ENCODE measurements at regions not wholly inside any gene's neighbourhood (a gene's known extent, or its start where the extent isn't known, plus 50 kb on each side); places are given as distances from the start of the nearest gene placed in this dataset.

- TF ChIP-seq KAT7 (CRISPR knock-in tag; IDR thresholded peaks at IDR 0.05; ENCODE audit: borderline replicate concordance) (no peak), CTCF (IDR thresholded peaks at IDR 0.05) (no peak), MAX (CRISPR knock-in tag; IDR thresholded peaks at IDR 0.05) (no peak), MYBL2 (CRISPR knock-in tag; IDR thresholded peaks at IDR 0.05) (no peak), IRF1 (CRISPR knock-in tag; IDR thresholded peaks at IDR 0.05) (no peak), CBFB (CRISPR knock-in tag; IDR thresholded peaks at IDR 0.05; ENCODE audit: low read depth) (no peak), ATF6 (CRISPR knock-in tag; IDR thresholded peaks at IDR 0.05) (no peak), ATF2 (CRISPR knock-in tag; IDR thresholded peaks at IDR 0.05; ENCODE audit: borderline replicate concordance, low read depth) (no peak), AR (CRISPR knock-in tag; IDR thresholded peaks at IDR 0.05) (no peak), GTF2I (CRISPR knock-in tag; conservative IDR thresholded peaks at IDR 0.05) (no peak), NR3C1 (CRISPR knock-in tag; conservative IDR thresholded peaks at IDR 0.05; ENCODE audit: low read depth) (no peak), CREM (CRISPR knock-in tag; IDR thresholded peaks at IDR 0.05) (no peak), PRRX2 (CRISPR knock-in tag; IDR thresholded peaks at IDR 0.05) (no peak), SP1 (CRISPR knock-in tag; conservative IDR thresholded peaks at IDR 0.05) (no peak)
These were observed 205.8 kb downstream of the ZIC4 start for GRCh38 chr3:147200545-147200944.

All from WTC11 (cell line).